Prostate gland (tissue), 2 donors: ENCODE measurements at regions not wholly inside any gene's neighbourhood (a gene's known extent, or its start where the extent isn't known, plus 50 kb on each side); places are given as distances from the start of the nearest gene placed in this dataset.
"Not testable (repeated sequence)": the region's sequence is repeated elsewhere in the genome, so short reads cannot be mapped to it uniquely, and the experiment has no call there.

ENCODE experiments used
- POLR2A ChIP-seq: fragments of 450-650 bp; IDR thresholded peaks from one replicate; pipeline ENCODE4 v1.6.1; 2016; ENCODE audit warnings: antibody characterized with exemption, mild to moderate bottlenecking
- POLR2AphosphoS5 ChIP-seq: sonication (generic); formaldehyde crosslinking; IDR thresholded peaks from one replicate; pipeline ENCODE4 v1.6.1; 2017; ENCODE audit warnings: antibody characterized with exemption
- TF ChIP-seq, protein P1 (sequence below), 4 experiments: fragments of 200-600 bp in 2 of 4; fragments of 450-650 bp in 2 of 4; sonication (generic) in 2 of 4; IDR thresholded peaks; 1 replicate in 3 of 4; 2 replicates in 1 of 4; pipeline ENCODE4 v1.5.1; 2016 to 2019; ENCODE audit warnings: antibody characterized with exemption in 4 of 4, mild to moderate bottlenecking in 2 of 4, moderate library complexity in 2 of 4

DNA sequence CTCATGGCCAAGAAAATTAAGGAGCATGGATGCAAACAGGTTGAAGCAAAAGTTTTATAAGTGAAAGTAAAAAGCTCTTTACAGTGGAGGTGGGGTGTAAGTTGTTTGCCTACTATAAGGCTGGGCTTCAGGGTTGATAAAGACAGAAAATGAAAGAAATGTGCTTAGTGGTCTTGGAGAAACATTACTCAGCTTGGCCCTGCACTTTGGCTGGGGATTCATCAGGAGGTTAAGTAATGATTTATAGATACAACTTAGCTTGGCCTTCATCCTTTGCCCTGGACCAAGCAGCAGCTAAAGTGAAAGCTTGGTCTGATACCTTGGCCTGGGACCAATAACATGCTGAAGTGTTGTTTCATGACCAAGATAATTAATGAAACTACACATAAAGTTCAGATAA, 175.3 kb upstream of the TSPY4 start:
- TF ChIP-seq, protein P1, sequence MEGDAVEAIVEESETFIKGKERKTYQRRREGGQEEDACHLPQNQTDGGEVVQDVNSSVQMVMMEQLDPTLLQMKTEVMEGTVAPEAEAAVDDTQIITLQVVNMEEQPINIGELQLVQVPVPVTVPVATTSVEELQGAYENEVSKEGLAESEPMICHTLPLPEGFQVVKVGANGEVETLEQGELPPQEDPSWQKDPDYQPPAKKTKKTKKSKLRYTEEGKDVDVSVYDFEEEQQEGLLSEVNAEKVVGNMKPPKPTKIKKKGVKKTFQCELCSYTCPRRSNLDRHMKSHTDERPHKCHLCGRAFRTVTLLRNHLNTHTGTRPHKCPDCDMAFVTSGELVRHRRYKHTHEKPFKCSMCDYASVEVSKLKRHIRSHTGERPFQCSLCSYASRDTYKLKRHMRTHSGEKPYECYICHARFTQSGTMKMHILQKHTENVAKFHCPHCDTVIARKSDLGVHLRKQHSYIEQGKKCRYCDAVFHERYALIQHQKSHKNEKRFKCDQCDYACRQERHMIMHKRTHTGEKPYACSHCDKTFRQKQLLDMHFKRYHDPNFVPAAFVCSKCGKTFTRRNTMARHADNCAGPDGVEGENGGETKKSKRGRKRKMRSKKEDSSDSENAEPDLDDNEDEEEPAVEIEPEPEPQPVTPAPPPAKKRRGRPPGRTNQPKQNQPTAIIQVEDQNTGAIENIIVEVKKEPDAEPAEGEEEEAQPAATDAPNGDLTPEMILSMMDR (IDR thresholded peaks at IDR 0.05) = not testable (repeated sequence)
- TF ChIP-seq POLR2A, POLR2AphosphoS5: not testable (repeated sequence)
